Ishikawa (cell line): ENCODE measurements at regions not wholly inside any gene's neighbourhood (a gene's known extent, or its start where the extent isn't known, plus 50 kb on each side); places are given as distances from the start of the nearest gene placed in this dataset.

Source experiments
- CEBPB ChIP-seq: IDR thresholded peaks from 2 replicates; pipeline ENCODE4 v1.6.1; 2012
- CREB1 ChIP-seq: IDR thresholded peaks from 2 replicates; pipeline ENCODE4 v1.6.1; 2012; ENCODE audit warnings: low read depth
- EP300 ChIP-seq: IDR thresholded peaks from 2 replicates; pipeline ENCODE4 v1.6.1; 2012; ENCODE audit warnings: borderline replicate concordance
- FOXM1 ChIP-seq: IDR thresholded peaks from 2 replicates; pipeline ENCODE4 v1.6.1; 2012; ENCODE audit warnings: low read depth, borderline replicate concordance
- NFIC ChIP-seq: IDR thresholded peaks from 2 replicates; pipeline ENCODE4 v1.6.1; 2012
- RAD21 ChIP-seq: IDR thresholded peaks from 2 replicates; pipeline ENCODE4 v1.6.1; 2012; ENCODE audit warnings: low read depth
- REST ChIP-seq: IDR thresholded peaks from 2 replicates; pipeline ENCODE4 v1.6.1; 2012; ENCODE audit warnings: low read depth, mild to moderate bottlenecking
- TAF1 ChIP-seq: IDR thresholded peaks from 2 replicates; pipeline ENCODE4 v1.6.1; 2012; ENCODE audit warnings: low read depth, mild to moderate bottlenecking
- TCF12 ChIP-seq: IDR thresholded peaks from 2 replicates; pipeline ENCODE4 v1.6.1; 2012; ENCODE audit warnings: low read depth
- TEAD4 ChIP-seq: IDR thresholded peaks from 2 replicates; pipeline ENCODE4 v1.6.1; 2012
- YY1 ChIP-seq: IDR thresholded peaks from 2 replicates; pipeline ENCODE4 v1.6.1; 2012; ENCODE audit warnings: low read depth
- ZBTB7A ChIP-seq: IDR thresholded peaks from 2 replicates; pipeline ENCODE4 v1.6.1; 2012; ENCODE audit warnings: low read depth
- TF ChIP-seq, protein P1 (sequence below): IDR thresholded peaks from 2 replicates; pipeline ENCODE4 v1.6.1; 2012
- TF ChIP-seq, protein P2 (sequence below): IDR thresholded peaks from 2 replicates; pipeline ENCODE4 v1.6.1; 2012

DNA sequence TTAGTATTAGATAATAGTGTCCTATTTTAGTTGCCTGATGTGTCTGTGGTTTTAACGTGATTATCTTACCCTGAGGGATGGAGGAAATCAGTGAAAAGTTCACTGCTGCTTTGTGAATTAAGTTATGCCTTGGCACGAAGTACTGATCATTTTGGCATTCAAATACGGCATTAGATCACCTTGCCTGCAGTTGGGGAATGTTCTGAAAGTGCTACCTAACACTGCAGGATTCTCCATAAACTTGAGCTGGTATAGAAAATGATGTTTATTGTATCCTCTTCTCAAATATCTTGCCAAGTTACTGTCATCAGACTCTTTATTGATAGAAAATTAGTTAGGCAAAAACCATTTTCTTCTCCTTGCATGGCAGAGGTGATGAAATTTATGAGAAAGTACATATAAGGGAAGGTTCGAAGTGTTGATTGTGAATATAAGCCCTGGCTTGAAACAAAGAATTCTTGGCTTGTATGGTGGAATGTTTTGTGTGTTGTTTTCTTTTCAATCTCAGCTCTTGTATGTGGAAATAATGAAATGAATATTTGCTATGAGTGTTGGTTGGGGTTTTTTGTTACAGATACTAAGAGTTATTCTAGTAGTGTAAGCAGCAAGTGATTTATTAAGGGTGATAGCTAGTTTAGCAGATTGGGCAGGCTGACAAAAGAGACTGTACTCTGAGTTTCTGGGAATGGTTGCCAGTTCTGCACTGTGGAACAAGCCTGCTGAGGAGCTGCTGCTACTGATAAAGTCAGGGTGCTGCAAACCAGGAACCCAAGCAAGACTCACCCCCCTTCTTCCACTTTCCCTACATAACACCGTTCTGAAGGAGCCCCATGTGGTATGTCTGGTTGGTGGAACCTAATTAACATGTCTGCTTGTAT, 448.3 kb downstream of the PCNX1 start:
- no peak for TF ChIP-seq EP300
- TF ChIP-seq TEAD4 = no peak
- TF ChIP-seq REST = no peak
- TF ChIP-seq, protein P1, sequence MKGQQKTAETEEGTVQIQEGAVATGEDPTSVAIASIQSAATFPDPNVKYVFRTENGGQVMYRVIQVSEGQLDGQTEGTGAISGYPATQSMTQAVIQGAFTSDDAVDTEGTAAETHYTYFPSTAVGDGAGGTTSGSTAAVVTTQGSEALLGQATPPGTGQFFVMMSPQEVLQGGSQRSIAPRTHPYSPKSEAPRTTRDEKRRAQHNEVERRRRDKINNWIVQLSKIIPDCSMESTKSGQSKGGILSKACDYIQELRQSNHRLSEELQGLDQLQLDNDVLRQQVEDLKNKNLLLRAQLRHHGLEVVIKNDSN = no peak
- no peak for TF ChIP-seq TAF1
- TF ChIP-seq CEBPB = no peak
- TF ChIP-seq ZBTB7A = no peak
- no peak for TF ChIP-seq YY1
- TF ChIP-seq TCF12 = no peak
- TF ChIP-seq FOXM1 = no peak
- TF ChIP-seq, protein P2, sequence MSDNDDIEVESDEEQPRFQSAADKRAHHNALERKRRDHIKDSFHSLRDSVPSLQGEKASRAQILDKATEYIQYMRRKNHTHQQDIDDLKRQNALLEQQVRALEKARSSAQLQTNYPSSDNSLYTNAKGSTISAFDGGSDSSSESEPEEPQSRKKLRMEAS = no peak
- TF ChIP-seq RAD21 = no peak
- peak; percentile 39; the same call in 1 of the 2 replicates for TF ChIP-seq NFIC
- TF ChIP-seq CREB1 = no peak
